NT2/D1 (cell line): ENCODE measurements at regions not wholly inside any gene's neighbourhood (a gene's known extent, or its start where the extent isn't known, plus 50 kb on each side); places are given as distances from the start of the nearest gene placed in this dataset.

Experiments
- DNase-seq: peaks from one replicate; pipeline ENCODE4 v3.0.0-alpha.2; 2011; ENCODE audit warnings: low read depth, low spot score
- H3K27me3 ChIP-seq: 2 replicates; pipeline ENCODE4 v1.6.0; 2011; ENCODE audit warnings: mild to moderate bottlenecking; ENCODE audit not compliant: insufficient read length, insufficient read depth
- H3K36me3 ChIP-seq: 2 replicates; pipeline ENCODE4 v1.6.1; 2011; ENCODE audit warnings: mild to moderate bottlenecking, low read length, mixed read lengths; ENCODE audit not compliant: insufficient read depth, insufficient read length
- H3K4me1 ChIP-seq: 2 replicates; pipeline ENCODE4 v1.5.1; 2011; ENCODE audit not compliant: insufficient read depth, insufficient read length
- H3K4me3 ChIP-seq: 2 replicates; pipeline ENCODE4 v1.5.1; 2011; ENCODE audit warnings: low read depth; ENCODE audit not compliant: insufficient read length
- H3K9ac ChIP-seq: 2 replicates; pipeline ENCODE4 v1.6.0; 2011; ENCODE audit warnings: low read depth; ENCODE audit not compliant: insufficient read length
- H3K9me3 ChIP-seq: 2 replicates; pipeline ENCODE4 v1.5.1; 2011; ENCODE audit warnings: mild to moderate bottlenecking, low read length; ENCODE audit not compliant: insufficient read depth
- SUZ12 ChIP-seq: IDR thresholded peaks from 2 replicates; pipeline ENCODE4 v1.6.1; 2011; ENCODE audit not compliant: insufficient read length, insufficient read depth; ENCODE audit errors: extremely low read depth
- YY1 ChIP-seq: IDR thresholded peaks from 2 replicates; pipeline ENCODE4 v1.6.1; 2011; ENCODE audit not compliant: insufficient read length, insufficient read depth
- ZNF274 ChIP-seq: IDR thresholded peaks from 2 replicates; pipeline ENCODE4 v1.6.1; 2011; ENCODE audit warnings: mild to moderate bottlenecking, low read depth, low read length

- no peak overlapping the region for H3K9ac ChIP-seq
- no peaks in the 10 kb centered on the region for H3K36me3 ChIP-seq
- H3K4me3 ChIP-seq: no peak overlapping the region
- no peaks in the 10 kb centered on the region for H3K9me3 ChIP-seq
- no peaks in the 10 kb centered on the region for H3K4me1 ChIP-seq
- no peaks in the 10 kb centered on the region for H3K27me3 ChIP-seq
- no peak for TF ChIP-seq YY1
- no peak for TF ChIP-seq ZNF274
- TF ChIP-seq SUZ12: no peak
- DNase-seq: no peak
These were observed 128.4 kb downstream of the NTMT2 start for GRCh38 chr1:170274131-170274501.

GRCh38 chr1:170277985-170278384 lies 132.2 kb downstream of the NTMT2 start:
- no peaks in the 10 kb centered on the region for H3K27me3 ChIP-seq
- no peaks in the 10 kb centered on the region for H3K36me3 ChIP-seq
- no peak for DNase-seq
- H3K9ac ChIP-seq: no peak overlapping the region
- H3K4me1 ChIP-seq: no peaks in the 10 kb centered on the region
- TF ChIP-seq ZNF274 (no peak), SUZ12 (no peak), YY1 (no peak)
- H3K9me3 ChIP-seq: no peaks in the 10 kb centered on the region
- H3K4me3 ChIP-seq: no peak overlapping the region

GRCh38 chr1:170284016-170284415 lies 138.3 kb downstream of the NTMT2 start:
- no peak for DNase-seq
- no peaks in the 10 kb centered on the region for H3K9me3 ChIP-seq

GRCh38 chr1:170284512-170284911 lies 138.8 kb downstream of the NTMT2 start:
- H3K4me3 ChIP-seq: no peak overlapping the region
- TF ChIP-seq ZNF274: no peak
- no peak for TF ChIP-seq SUZ12
- no peak for TF ChIP-seq YY1
- H3K9me3 ChIP-seq: no peaks in the 10 kb centered on the region
- DNase-seq: no peak
- no peaks in the 10 kb centered on the region for H3K4me1 ChIP-seq
- H3K27me3 ChIP-seq: no peaks in the 10 kb centered on the region
- no peaks in the 10 kb centered on the region for H3K36me3 ChIP-seq
- H3K9ac ChIP-seq: no peak overlapping the region

More at GRCh38 chr1:170284016-170284415, 138.3 kb downstream of the NTMT2 start:
- TF ChIP-seq YY1: no peak
- TF ChIP-seq ZNF274: no peak
- no peak for TF ChIP-seq SUZ12
- no peaks in the 10 kb centered on the region for H3K27me3 ChIP-seq
- H3K9ac ChIP-seq: no peak overlapping the region
- no peaks in the 10 kb centered on the region for H3K4me1 ChIP-seq
- H3K4me3 ChIP-seq: no peak overlapping the region
- no peaks in the 10 kb centered on the region for H3K36me3 ChIP-seq

- Histone ChIP-seq H3K27me3 (no peaks in the 10 kb centered on the region), H3K9ac (no peak overlapping the region), H3K9me3 (no peaks in the 10 kb centered on the region), H3K4me1 (no peaks in the 10 kb centered on the region), H3K4me3 (no peak overlapping the region), H3K36me3 (no peaks in the 10 kb centered on the region)
- no peak for DNase-seq
- TF ChIP-seq ZNF274 (no peak), SUZ12 (no peak), YY1 (no peak)
These were observed 139.2 kb downstream of the NTMT2 start for GRCh38 chr1:170284951-170285350.

- H3K9ac ChIP-seq: no peak overlapping the region
- no peaks in the 10 kb centered on the region for H3K36me3 ChIP-seq
- DNase-seq: no peak
- H3K9me3 ChIP-seq: no peaks in the 10 kb centered on the region
- TF ChIP-seq SUZ12: no peak
- TF ChIP-seq ZNF274: no peak
- TF ChIP-seq YY1: no peak
- H3K4me3 ChIP-seq: no peak overlapping the region
- no peaks in the 10 kb centered on the region for H3K4me1 ChIP-seq
- no peaks in the 10 kb centered on the region for H3K27me3 ChIP-seq
These were observed 142.4 kb downstream of the NTMT2 start for GRCh38 chr1:170288155-170288554.

- Histone ChIP-seq H3K9me3 (no peaks in the 10 kb centered on the region), H3K27me3 (no peaks in the 10 kb centered on the region), H3K4me1 (no peaks in the 10 kb centered on the region), H3K9ac (no peak overlapping the region), H3K36me3 (no peaks in the 10 kb centered on the region), H3K4me3 (no peak overlapping the region)
- TF ChIP-seq ZNF274 (no peak), YY1 (no peak)
- no peak for DNase-seq
These were observed 144.5 kb downstream of the NTMT2 start for GRCh38 chr1:170290276-170290675.

GRCh38 chr1:170290991-170291390 lies 145.2 kb downstream of the NTMT2 start:
- H3K4me3 ChIP-seq: no peak overlapping the region
- no peaks in the 10 kb centered on the region for H3K36me3 ChIP-seq
- H3K9me3 ChIP-seq: no peaks in the 10 kb centered on the region
- H3K9ac ChIP-seq: no peak overlapping the region
- H3K27me3 ChIP-seq: no peaks in the 10 kb centered on the region
- DNase-seq: no peak
- no peak for TF ChIP-seq ZNF274
- no peak for TF ChIP-seq YY1
- TF ChIP-seq SUZ12: no peak
- no peaks in the 10 kb centered on the region for H3K4me1 ChIP-seq
